Urothelium cell line (cell line): ENCODE measurements at regions not wholly inside any gene's neighbourhood (a gene's known extent, or its start where the extent isn't known, plus 50 kb on each side); places are given as distances from the start of the nearest gene placed in this dataset.
"Not testable (repeated sequence)": the region's sequence is repeated elsewhere in the genome, so short reads cannot be mapped to it uniquely, and the experiment has no call there.

Source experiments
- DNase-seq: peaks from one replicate; pipeline ENCODE4 v3.0.0; 2011; ENCODE audit warnings: low spot score, mixed read lengths
- FAIRE-seq: peaks from 2 replicates; lab custom pipeline; 2011; peaks lifted over from hg19 to GRCh38; lab: Jason Lieb, UNC

DNA sequence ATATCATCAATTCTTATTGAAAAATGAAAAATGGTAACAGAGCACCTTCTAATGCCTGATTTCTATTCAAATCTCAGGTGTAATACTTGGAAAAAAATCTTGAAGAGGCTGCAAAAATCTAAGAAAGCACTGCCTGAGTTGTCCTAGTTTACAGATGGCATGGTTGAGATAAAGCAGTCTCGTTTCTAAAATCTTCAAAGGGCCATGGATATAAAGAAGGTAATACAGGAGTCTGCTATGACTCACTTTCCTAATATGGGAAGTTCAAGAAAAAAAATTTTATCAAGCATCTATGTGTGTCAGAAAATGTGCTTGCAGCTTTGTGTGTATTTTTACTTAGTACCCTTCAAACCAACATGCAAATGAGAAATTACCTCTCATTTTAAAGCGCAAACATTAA lies 163.3 kb downstream of the DMAC1 start:
- DNase-seq = no peak
- FAIRE-seq = no peak

DNA sequence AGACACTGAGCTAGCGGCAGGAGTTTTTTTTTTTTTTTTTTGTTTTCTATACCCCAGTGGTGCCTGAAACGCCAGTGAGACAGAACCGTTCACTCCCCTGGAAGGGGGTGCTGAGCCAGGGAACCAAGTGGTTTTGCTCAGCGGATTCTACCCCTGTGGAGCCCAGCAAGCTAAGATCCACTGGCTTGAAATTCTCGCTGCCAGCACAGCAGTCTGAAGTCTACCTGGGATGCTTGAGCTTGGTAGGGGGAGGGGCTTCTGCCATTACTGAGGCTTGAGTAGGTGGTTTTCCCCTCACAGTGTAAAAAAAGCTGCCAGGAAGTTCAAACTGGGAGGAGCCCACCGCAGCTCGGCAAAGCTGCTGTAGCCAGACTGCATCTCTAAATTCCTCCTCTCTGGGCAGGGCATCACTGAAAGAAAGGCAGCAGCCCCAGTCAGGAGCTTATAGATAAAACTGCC lies 173.0 kb downstream of the DMAC1 start:
- not testable (repeated sequence) for FAIRE-seq, DNase-seq

DNA sequence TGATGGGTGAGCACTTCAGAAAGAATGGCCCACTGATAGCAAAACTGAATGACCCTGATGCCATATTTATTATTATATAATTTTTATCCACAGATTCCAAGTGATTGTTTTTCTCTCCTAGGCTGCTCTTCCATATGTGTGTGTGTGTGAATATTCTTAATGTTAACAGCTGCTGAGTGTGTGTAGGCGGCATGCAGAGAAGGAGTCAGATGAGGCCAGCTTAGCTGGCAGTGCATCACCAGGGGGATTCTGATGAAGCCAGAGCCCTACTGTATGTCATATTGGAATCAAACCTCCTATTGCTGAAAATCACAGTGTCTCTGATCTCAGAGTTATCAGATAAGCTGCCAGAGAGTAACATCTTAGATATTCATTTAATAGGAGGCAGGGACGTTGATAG lies 177.1 kb downstream of the DMAC1 start:
- DNase-seq (no peak), FAIRE-seq (no peak)

DNA sequence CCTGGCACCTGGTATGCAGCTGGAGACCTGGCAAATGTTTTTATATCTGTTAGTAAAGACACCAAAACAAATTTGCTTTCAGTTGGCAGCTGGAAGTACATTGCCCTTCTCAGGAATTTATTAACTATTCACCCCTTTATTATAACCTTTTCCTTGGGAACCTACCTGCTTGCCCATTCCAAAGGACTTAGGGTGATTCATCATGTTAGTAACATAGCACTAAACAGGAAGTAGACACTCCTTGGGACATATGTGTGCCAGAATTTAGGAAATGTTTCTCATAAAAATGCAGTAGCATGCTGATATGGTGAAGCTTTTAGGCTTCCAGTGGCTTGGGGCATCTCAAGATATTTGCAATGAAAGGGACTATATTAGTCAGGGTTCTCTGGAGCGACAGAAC lies 184.2 kb downstream of the DMAC1 start:
- DNase-seq = no peak
- FAIRE-seq = no peak

DNA sequence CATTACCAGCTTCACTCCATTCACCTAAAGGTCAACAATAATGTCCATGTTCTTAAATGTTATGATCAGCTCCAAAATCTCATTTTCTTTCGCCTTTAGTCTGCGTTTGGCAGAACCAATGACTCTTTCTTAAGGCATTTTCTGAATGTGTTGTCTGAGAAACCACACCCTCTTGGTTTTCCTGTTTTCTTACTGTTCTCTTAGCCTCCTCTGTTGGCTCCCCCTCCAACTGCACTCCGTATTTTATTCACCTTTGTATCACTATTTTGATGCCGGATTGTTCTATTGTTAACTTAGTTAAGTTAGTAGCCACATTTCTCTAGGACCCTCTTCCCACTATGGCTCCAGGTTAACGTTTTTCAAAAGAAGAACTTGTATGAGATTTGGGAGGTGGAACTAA lies 185.6 kb downstream of the DMAC1 start:
- FAIRE-seq (no peak), DNase-seq (peak; percentile 11)

DNA sequence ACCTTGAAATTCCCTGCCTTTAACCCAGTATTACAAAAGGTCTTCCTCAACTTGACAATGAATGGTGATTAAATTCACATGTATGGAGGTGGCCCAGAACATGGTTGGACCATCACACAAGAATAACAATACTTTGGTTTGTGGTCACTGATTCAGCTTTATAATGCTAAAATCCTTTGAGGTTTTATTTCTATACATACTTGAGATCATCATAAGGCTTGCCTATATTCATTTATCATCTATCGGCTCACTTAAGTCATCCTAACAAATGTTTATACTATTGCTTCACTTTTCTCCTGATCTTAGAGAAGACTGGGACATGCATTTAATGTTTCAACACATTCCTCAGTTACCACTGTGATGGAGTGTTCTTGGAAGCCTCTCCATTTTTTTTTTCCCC lies 191.3 kb downstream of the DMAC1 start:
- no peak for DNase-seq
- no peak for FAIRE-seq

DNA sequence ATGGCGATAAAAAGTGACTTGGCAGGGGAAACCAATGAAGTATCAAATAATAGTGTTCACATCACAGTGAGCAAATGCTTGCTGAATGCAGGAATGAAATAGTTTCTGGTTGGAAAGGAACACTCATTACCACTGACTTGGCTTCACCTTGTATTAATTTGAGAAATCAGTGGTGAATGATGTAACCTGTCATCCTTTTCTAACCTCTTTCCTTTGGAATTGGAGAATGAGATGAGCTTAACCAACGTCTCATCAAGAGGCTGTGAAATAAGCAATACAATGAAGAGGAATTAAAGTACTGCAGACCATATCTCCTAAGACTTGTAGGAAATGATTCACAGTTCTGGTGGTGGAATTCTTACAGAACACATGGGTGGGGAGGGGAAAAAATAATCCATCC lies 192.2 kb downstream of the DMAC1 start:
- no peak for FAIRE-seq
- no peak for DNase-seq

DNA sequence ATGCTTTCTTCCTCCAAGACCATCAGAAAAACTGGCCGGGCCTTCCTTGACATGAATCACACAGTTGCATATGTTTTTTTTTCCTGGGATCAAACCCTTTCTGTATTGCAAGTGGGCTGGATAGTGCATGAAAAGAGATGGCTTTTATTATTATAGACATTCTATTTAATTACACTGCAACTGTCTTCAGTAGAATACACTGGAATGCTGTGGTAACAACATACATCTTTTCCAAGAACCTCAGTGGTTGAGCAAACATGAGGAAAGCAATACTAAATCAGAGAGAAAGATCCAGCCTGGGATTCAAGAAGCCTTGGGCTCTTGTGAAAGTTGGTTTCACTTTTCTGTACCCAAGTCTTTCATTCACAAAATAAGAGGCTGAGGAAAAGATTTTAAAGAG lies 193.0 kb downstream of the DMAC1 start:
- FAIRE-seq = no peak
- no peak for DNase-seq

DNA sequence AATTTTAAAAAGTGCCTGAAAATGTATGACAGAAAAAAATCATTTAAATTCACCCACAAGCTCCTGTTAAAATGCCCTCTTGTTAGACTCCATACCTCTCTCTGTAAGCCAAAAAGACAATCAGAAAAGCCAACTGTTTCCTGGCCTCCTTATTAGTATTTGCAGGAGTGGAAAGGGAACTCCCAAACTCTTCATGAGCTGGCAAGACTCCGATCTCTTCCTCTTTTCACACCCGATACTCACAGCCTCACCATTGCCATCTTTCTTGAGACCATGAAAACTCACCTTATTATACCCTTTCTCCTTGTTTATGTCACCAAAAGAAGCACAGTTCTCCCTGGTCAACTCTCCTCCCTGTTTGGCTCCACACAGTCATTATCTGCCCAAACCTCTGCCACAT lies 197.8 kb downstream of the DMAC1 start:
- FAIRE-seq (no peak), DNase-seq (no peak)

DNA sequence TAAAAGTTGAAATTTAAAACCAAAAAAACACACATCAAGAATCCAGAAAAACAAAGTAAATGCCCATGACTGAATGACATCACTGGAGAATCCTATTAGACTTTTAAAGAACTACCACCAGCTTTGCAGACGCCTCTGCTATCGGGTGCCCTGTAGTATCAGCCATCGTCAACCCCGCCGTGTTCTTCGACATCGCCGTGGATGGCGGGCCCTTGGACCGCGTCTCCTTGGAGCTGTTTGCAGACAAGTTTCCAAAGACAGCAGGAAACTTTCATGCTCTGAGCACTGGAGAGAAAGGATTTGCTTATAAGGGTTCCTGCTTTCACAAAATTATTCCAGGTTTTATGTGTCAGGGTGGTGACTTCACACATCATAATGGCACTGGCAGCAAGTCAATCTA lies 201.9 kb downstream of the DMAC1 start:
- no peak for FAIRE-seq

DNA sequence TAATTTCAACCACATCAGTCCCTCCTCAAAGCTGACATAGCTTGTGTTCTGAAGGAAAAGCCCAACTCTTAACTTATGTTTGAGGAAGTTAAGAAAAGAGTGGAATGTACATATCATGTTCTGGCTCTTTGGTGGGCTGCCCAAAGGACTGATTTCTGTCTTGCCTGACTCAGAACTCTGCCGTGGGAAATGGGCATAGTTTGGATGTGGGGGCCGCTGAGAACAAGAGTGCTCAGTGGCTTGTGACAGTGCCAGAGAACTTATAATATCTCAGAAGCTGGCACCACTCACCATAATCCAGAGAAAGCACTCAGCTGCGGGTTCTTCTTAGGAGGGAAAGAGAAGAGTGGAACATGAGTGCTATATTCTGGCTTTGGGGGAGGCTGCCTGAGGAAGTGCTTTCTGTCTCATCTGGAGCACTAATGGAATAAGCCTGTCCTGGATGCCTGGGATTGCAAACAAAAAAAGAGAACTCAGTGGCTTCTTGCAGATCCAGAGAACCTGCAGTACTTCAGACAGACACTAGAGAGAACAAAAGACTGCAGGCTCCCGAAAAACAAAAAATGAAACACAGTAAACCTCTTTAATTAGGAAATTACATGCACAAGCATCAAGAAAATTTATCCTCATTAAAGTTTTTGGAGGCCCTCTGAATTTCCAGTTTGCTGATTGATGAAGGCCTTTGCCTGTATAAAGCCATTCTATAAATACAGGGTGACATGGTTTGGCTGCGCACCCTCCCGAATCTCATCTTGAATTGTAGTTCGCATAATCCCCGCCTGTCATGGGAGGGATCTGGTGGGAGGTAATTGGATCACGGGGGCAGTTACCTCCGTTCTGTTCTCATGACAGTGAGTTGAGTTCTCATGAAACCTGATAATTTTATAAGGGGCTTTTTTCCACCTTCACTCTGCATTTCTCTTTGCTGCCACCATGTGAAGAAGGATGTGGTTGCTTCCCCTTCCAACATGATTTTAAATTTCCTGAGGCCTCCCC lies 207.0 kb downstream of the DMAC1 start:
- DNase-seq (no peak), FAIRE-seq (no peak)

More for the DNA sequence above, 201.9 kb downstream of the DMAC1 start:
- DNase-seq = no peak

DNA sequence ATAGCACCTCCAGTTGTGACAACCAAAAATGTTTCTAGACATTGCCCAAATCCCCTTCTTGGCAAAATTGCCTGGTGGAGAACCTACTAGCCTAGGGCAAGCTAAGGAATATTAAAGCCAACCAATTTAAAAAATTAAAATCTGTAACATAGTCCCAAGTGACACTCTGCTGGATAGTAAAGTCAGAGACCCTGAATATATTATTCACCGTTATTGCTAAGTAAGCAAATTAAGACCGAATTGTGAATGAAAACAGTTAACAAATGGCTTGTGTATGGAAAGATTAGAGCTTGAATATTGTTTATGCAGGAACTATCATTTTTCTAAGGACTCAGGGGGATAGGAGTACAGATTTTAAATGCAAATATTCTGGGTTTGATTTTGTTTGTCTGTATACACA lies 208.1 kb downstream of the DMAC1 start:
- FAIRE-seq (no peak), DNase-seq (no peak)

DNA sequence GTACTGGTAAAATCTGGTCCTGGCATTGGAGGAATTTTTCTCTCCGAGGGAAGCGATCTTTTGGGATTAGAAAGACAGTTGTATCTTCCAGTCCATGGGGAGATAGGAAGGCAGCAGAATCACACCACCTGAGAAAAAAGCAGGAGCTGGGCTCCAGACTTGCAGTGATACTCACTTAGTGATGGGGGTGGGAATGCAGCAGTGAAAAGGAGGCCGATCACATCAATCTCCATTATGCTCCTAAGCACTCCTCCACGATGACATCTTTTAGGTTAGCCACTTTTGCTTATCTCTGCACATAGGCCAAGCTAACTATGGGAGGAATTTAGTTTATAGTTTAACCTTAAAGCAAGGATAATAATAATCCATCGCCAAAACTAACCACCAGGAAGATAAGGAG lies 219.0 kb downstream of the DMAC1 start:
- FAIRE-seq (no peak), DNase-seq (no peak)

DNA sequence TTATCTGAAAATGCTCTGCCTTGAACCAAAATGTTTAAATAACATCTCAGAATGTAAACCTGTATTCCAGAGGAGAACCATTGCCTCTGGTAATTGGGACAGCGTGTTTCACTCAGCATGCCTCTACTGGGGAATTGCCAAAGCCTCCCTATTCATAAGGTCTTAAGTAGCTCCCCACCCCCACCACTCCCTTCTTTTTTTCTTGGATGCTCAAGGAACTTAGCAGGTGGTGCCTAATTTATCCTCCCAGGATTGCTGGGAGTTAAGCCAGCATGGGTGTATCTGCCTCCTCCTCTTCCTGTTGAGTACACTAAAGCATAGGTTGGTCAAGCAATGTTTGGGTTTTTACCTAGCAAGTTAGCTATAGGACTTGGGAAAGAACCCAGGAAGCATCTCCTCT lies 220.2 kb downstream of the DMAC1 start:
- no peak for FAIRE-seq
- DNase-seq = no peak

DNA sequence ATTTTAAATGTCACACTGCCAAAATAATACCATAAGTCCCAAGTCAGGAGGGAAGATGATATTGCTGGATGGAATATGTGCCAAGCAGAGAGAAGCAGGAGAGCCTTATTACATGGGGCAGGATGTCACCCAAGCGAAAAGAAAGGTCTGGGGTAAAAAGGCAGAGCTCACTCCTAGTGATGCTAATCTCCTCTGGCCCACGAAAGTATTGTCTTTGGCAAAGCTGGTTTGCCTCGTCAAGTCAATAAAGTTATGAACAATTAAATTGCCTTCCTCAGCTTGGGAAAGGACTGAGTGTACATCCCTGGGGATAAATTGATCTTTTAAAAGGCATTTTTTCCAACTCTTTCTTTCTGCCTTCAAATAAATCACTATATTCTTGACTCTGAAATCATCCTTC lies 220.6 kb downstream of the DMAC1 start:
- FAIRE-seq = no peak

DNA sequence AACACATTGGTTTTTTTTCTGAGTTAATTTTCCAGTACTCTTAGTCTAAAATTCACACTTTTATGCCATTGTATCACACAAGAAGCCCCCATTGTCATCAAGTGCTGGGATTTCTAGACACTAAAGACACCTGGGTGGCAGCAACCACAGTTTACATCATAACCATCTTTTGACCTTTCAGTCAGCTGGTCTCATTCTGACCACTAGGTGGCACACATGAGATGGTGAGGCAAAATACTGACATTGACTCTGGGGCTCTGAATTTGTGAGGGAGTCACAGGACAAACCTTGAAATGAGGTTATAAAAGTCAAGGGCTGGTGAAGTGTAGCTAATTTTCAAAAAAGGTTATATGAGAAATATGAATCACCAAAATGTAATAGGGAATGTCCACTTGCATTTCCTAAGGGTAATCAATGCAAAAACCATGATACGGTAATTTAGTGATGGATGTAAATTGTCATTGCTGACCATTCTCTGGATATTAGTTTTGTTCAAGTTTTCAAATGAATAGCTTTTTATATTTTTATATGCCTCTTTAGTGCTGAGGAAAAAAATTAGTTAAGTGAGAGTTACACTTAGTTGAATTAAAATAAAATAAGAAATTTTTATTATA lies 229.4 kb downstream of the DMAC1 start:
- DNase-seq = peak; percentile 29
- no peak for FAIRE-seq

More for the DNA sequence above, 220.6 kb downstream of the DMAC1 start:
- no peak for DNase-seq

DNA sequence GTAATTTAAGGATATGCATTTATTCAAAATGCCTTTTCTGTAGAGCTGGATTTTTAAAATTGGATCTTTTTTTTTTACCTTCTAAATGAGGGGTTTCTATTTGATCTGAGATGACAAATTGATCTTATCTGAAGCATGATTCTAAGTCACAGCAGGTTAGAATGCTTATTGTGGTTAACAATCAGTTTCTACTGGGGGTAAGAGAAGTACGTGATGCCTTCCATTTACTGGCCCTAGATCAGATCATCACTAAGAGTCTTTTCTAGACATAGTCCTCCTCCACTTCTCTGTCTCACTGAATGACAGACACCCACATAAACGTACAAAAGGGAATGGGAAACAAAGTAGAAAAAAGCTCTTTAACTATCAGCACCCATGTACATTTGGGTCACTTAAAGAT lies 231.9 kb downstream of the DMAC1 start:
- DNase-seq = no peak
- FAIRE-seq = no peak

DNA sequence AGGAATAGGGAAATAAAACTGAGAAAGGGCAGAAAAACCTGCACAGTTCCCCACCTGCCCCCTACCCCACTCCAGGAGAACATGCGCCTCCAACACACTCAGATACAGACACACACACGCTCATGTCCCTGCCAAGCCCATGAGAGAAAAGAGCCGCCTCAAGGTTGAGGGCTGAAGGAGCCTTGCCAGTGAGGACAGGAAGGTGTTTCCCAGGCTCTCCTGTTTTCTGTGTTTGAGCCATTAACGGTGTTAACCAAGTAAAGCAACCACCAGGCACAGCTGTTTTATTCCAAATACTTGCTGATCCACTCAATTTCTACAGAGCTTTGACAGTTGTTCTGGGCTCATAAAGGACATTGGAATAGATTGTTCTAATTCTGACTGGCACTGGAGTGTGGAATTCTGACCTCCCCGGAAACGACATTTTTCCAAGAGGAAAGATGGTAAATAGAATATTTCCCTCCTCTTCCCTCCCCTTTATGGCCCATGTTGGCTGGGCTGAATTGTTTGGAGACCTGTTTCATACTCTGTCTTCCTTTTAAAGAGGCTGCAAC lies 238.0 kb downstream of the DMAC1 start:
- FAIRE-seq = no peak
- DNase-seq = no peak

DNA sequence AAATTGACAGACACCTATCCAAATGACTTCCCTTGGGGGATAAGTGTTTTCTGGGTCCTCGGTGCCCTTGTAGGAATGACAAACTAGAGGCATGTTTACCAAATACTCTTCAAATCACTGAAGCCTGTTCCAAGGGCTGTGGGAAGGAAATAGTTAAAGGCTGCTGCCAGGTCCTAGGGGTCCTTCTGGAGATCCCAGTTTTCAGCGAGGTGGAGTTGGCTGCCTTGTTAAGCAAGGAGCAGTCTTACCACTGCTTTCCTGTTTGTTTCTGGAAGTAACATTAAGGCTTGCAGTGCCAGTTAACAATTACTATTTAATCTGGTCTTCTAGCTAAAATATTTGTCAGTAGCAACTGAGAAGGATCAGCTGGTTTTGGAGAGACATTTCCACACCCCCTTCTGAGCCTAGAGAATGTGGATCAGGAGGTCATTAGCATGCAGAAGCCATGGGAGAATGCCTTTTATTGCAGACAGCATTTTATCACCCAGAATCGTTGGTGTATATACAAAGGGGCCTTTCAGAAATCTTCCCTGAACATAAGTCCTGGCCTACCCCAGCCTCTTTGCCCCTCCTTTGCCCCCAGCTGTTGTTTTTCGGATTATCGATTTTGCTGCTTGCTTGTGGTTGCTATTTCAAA lies 238.8 kb downstream of the DMAC1 start:
- no peak for DNase-seq
- no peak for FAIRE-seq

DNA sequence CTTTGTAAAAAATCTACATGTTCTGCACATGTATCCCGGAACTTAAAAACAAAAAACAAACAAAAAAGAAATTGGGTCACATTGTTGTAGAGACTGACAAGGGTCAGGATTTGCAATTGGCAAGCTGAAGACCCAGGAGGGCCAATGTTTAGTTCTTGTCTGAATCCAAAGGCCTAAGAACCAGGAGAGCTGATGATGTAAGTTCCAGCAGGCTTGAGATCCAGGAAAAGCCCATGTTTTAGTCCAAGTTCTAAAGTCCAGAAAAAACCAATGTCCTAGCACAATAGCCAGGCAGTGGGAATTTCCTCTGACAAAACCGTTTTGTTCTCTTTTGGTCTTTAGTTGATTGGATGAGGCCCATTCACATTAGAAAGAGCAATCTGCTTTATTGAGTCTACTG lies 244.9 kb downstream of the DMAC1 start:
- no peak for FAIRE-seq
- DNase-seq = no peak

DNA sequence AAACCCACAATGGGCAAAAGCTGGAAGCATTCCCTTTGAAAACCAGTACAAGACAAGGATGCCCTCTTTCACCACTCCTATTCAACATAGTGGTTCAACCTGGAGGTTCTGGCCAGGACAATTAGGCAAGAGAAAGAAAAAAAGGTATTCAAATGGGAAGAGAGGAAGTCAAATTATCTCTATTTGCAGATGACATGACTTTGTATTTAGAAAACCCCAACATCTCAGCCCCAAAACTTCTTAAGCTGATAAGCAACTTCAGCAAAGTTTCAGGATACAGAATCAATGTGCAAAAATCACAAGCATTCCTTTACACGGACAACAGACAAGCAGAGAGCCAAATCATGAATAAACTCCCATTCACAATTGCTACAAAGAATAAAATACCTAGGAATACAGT lies 246.9 kb downstream of the DMAC1 start:
- FAIRE-seq, DNase-seq: not testable (repeated sequence)
